B cell (primary cell): ENCODE measurements at regions not wholly inside any gene's neighbourhood (a gene's known extent, or its start where the extent isn't known, plus 50 kb on each side); places are given as distances from the start of the nearest gene placed in this dataset.

Experiments
- EZH2 ChIP-seq: IDR thresholded peaks from 2 replicates; pipeline ENCODE4 v1.6.1; 2012; ENCODE audit warnings: borderline replicate concordance, low read depth, mild to moderate bottlenecking, moderate library complexity, low read length; ENCODE audit not compliant: insufficient read depth, poor library complexity, severe bottlenecking
- TF ChIP-seq, protein P1 (sequence below): fragments of 200-600 bp; IDR thresholded peaks from one replicate; pipeline ENCODE4 v1.8.0; 2022; ENCODE audit warnings: antibody characterized with exemption, mild to moderate bottlenecking

GRCh38 chr3:59423707-59424106 is 373.9 kb upstream of the CFAP20DC start:
- TF ChIP-seq EZH2 = no peak
- TF ChIP-seq, protein P1, sequence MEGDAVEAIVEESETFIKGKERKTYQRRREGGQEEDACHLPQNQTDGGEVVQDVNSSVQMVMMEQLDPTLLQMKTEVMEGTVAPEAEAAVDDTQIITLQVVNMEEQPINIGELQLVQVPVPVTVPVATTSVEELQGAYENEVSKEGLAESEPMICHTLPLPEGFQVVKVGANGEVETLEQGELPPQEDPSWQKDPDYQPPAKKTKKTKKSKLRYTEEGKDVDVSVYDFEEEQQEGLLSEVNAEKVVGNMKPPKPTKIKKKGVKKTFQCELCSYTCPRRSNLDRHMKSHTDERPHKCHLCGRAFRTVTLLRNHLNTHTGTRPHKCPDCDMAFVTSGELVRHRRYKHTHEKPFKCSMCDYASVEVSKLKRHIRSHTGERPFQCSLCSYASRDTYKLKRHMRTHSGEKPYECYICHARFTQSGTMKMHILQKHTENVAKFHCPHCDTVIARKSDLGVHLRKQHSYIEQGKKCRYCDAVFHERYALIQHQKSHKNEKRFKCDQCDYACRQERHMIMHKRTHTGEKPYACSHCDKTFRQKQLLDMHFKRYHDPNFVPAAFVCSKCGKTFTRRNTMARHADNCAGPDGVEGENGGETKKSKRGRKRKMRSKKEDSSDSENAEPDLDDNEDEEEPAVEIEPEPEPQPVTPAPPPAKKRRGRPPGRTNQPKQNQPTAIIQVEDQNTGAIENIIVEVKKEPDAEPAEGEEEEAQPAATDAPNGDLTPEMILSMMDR = no peak
